Gastroesophageal sphincter (tissue), 4 donors: ENCODE measurements at regions not wholly inside any gene's neighbourhood (a gene's known extent, or its start where the extent isn't known, plus 50 kb on each side); places are given as distances from the start of the nearest gene placed in this dataset.

ENCODE experiments used
- ATAC-seq: fragments of 150-250 bp; one replicate; pipeline ENCODE4 v1.9.1; 2016; ENCODE audit warnings: mild to moderate bottlenecking, moderate library complexity
- H3K27ac ChIP-seq, 4 donors: fragments of 200-600 bp; sonication (generic) in 3 of 4; 1 replicate in 3 of 4; 2 replicates in 1 of 4; pipeline ENCODE4 v1.5.1; 2016 to 2019
- H3K27me3 ChIP-seq: fragments of 200-600 bp; sonication (generic); one replicate; pipeline ENCODE4 v1.5.1; 2019
- H3K36me3 ChIP-seq, 2 donors: fragments of 200-600 bp; sonication (generic); one replicate each; pipeline ENCODE4 v1.5.1; 2019; ENCODE audit warnings: control low read depth in 1 of 2
- H3K4me1 ChIP-seq, 3 donors: fragments of 200-600 bp; sonication (generic); 1 replicate in 2 of 3; 2 replicates in 1 of 3; pipeline ENCODE4 v1.5.1; 2016 to 2019; ENCODE audit warnings: control low read depth in 2 of 3
- H3K4me3 ChIP-seq, 2 donors: fragments of 200-600 bp; sonication (generic); one replicate each; pipeline ENCODE4 v1.5.1; 2019; ENCODE audit warnings: mild to moderate bottlenecking in 1 of 2, moderate library complexity in 1 of 2
- H3K9me3 ChIP-seq, 3 donors: fragments of 200-600 bp; sonication (generic); one replicate each; pipeline ENCODE4 v1.5.1; 2017 to 2019; ENCODE audit warnings: control low read depth in 2 of 3
- CTCF ChIP-seq, 4 experiments: fragments of 200-600 bp in 2 of 4; fragments of 450-650 bp in 2 of 4; sonication (generic) in 1 of 4; IDR thresholded peaks; one replicate each; pipeline ENCODE4 v1.5.1; 2017 to 2019; ENCODE audit warnings: antibody characterized with exemption in 4 of 4, mild to moderate bottlenecking in 2 of 4, moderate library complexity in 2 of 4
- EP300 ChIP-seq: sonication (generic); formaldehyde crosslinking; IDR thresholded peaks from one replicate; pipeline ENCODE4 v1.6.1; 2017; ENCODE audit warnings: antibody characterized with exemption, mild to moderate bottlenecking
- POLR2A ChIP-seq, 2 donors: fragments of 450-650 bp; IDR thresholded peaks; one replicate each; pipeline ENCODE4 v1.6.1; 2017; ENCODE audit warnings: antibody characterized with exemption in 2 of 2, mild to moderate bottlenecking in 2 of 2, moderate library complexity in 1 of 2
- POLR2AphosphoS5 ChIP-seq: sonication (generic); formaldehyde crosslinking; IDR thresholded peaks from one replicate; pipeline ENCODE4 v1.6.1; 2017; ENCODE audit warnings: antibody characterized with exemption
- WGBS, 2 donors: methylation state at CpG; one replicate each; pipeline ENCODE4 v1.1.5; 2018; ENCODE audit warnings: low coverage in 1 of 2; 5-methylcytosine and 5-hydroxymethylcytosine counted together

GRCh38 chr5:3489239-3489843, 106.3 kb upstream of the IRX1 start:
- Histone ChIP-seq H3K27me3 (peaks cover 23% of the 10 kb centered on the region), H3K4me1 (no peaks in the 10 kb centered on the region), H3K4me3 (no peak overlapping the region), H3K9me3 (peaks cover 0 to 4% (median 0%) of the 10 kb centered on the region in 3 donors), H3K36me3 (no peaks in the 10 kb centered on the region), H3K27ac (no peak overlapping the region)
- ATAC-seq, result no peak
- 60 to 77% methylated on average over 5 to 19 of the region's 21 CpGs for WGBS, 2 donors
- no peak for TF ChIP-seq POLR2AphosphoS5
- TF ChIP-seq POLR2A (IDR thresholded peaks at IDR 0.05), result no peak
- no peak for TF ChIP-seq CTCF (IDR thresholded peaks at IDR 0.05)

- Histone ChIP-seq H3K9me3 (no peaks in the 10 kb centered on the region), H3K27ac (no peak overlapping the region), H3K4me3 (no peak overlapping the region), H3K27me3 (peaks cover 21% of the 10 kb centered on the region), H3K36me3 (no peaks in the 10 kb centered on the region), H3K4me1 (no peaks in the 10 kb centered on the region)
- TF ChIP-seq CTCF (IDR thresholded peaks at IDR 0.05), result no peak
- TF ChIP-seq EP300, result no peak
- TF ChIP-seq POLR2A (IDR thresholded peaks at IDR 0.05), result no peak
- TF ChIP-seq POLR2AphosphoS5, result no peak
- ATAC-seq, result no peak
- WGBS, 2 donors, result 49 to 50% methylated on average over 3 to 5 of the region's 5 CpGs
Observed at GRCh38 chr5:3484836-3485235, 110.8 kb upstream of the IRX1 start.

GRCh38 chr5:3481175-3481574, 114.5 kb upstream of the IRX1 start:
- no peaks in the 10 kb centered on the region for H3K4me1 ChIP-seq
- no peak for TF ChIP-seq POLR2AphosphoS5
- no peak for TF ChIP-seq POLR2A (IDR thresholded peaks at IDR 0.05)
- no peak for TF ChIP-seq EP300
- TF ChIP-seq CTCF (IDR thresholded peaks at IDR 0.05), result no peak
- peaks cover 4% of the 10 kb centered on the region for H3K27me3 ChIP-seq
- WGBS, 2 donors, result 20 to 65% methylated on average over 2 of the region's 3 CpGs
- H3K4me3 ChIP-seq, result no peak overlapping the region
- H3K9me3 ChIP-seq, result no peaks in the 10 kb centered on the region
- ATAC-seq, result no peak
- no peaks in the 10 kb centered on the region for H3K36me3 ChIP-seq
- H3K27ac ChIP-seq, result no peak overlapping the region

- Histone ChIP-seq H3K9me3 (no peaks in the 10 kb centered on the region), H3K4me1 (no peaks in the 10 kb centered on the region), H3K36me3 (no peaks in the 10 kb centered on the region), H3K27me3 (no peaks in the 10 kb centered on the region), H3K4me3 (no peak overlapping the region), H3K27ac (no peak overlapping the region)
- 78% methylated on average over 1 of the region's 1 CpG; no CpG with 5 or more reads in 1 of the 2 donors for WGBS, 2 donors
- TF ChIP-seq EP300 (no peak), POLR2A (IDR thresholded peaks at IDR 0.05) (no peak), POLR2AphosphoS5 (no peak), CTCF (IDR thresholded peaks at IDR 0.05) (no peak)
- no peak for ATAC-seq
Observed at GRCh38 chr5:3475674-3476073, 120.0 kb upstream of the IRX1 start.

- Histone ChIP-seq H3K9me3 (peaks cover 0 to 12% (median 0%) of the 10 kb centered on the region in 3 donors), H3K36me3 (no peaks in the 10 kb centered on the region), H3K4me3 (no peak overlapping the region), H3K27me3 (no peaks in the 10 kb centered on the region), H3K4me1 (no peaks in the 10 kb centered on the region), H3K27ac (no peak overlapping the region)
- no peak for ATAC-seq
- WGBS, 2 donors, result 73 to 80% methylated on average over 1 of the region's 1 CpG
- TF ChIP-seq POLR2A (IDR thresholded peaks at IDR 0.05) (no peak), CTCF (IDR thresholded peaks at IDR 0.05) (no peak)
Observed at GRCh38 chr5:3466392-3466791, 129.2 kb upstream of the IRX1 start.
